GM21423 (cell line): ENCODE measurements at regions not wholly inside any gene's neighbourhood (a gene's known extent, or its start where the extent isn't known, plus 50 kb on each side); places are given as distances from the start of the nearest gene placed in this dataset.
"Not testable (repeated sequence)": the region's sequence is repeated elsewhere in the genome, so short reads cannot be mapped to it uniquely, and the experiment has no call there.

Experiments
- ATAC-seq: cut with Tn5 transposase; IDR thresholded peaks from one replicate; pipeline ENCODE4 v1.9.1; 2021; ENCODE audit warnings: mild to moderate bottlenecking, moderate library complexity; ENCODE audit not compliant: unreplicated experiment

DNA sequence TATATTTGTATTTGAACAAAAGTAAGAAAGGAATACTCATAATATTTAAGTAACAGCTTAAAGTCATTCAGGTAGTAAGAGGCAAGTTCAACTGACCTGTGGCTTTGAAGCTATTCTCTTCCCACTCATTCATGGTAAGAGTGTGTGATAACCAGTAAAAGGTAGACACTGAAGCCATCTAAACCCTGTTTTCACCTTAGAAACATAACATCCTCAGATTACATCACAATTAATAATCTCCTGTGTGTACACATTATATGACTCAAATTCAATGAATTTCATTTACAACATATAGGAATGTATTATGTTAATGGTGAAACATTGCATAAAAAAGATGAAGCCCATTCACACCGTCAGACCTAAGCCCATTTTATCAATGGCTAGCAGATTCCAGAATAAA is 364.8 kb upstream of the SNX7 start:
- ATAC-seq, result no peak

DNA sequence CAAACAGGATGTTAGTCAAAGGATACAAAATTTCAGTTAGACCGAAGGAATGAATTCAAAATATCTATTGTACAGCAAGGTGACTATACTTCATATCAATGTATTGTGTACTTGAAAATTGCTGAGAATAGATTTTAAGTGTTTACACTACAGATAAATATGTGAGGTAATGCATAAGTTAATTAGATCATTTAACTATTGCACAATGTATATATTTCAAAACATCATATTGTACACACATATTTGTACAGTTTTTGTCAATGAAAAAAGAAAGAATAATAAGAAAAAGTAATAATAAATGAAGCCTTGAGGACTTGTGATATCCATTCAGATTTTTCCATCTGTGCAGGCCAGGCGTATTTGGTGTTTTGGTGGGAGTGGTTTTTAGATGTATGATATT is 367.4 kb upstream of the SNX7 start:
- no peak for ATAC-seq

DNA sequence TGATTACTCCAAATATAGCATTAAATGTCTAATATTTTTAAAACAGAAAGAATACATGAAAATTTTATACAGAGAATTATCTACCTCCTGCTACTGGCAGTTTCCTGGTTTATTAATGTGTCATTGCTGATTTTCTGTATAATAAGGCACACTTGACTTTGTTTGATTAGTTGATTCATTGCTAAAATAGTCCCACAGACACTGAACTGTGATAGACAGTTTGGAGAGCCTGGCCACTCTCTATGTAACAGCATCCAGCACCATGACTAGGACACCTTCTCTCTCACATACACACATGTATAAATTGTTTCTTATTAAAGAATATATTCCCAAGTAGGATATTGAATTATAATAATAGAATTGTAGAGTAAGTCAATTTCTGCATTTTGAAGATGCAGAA is 368.5 kb upstream of the SNX7 start:
- ATAC-seq, result no peak

DNA sequence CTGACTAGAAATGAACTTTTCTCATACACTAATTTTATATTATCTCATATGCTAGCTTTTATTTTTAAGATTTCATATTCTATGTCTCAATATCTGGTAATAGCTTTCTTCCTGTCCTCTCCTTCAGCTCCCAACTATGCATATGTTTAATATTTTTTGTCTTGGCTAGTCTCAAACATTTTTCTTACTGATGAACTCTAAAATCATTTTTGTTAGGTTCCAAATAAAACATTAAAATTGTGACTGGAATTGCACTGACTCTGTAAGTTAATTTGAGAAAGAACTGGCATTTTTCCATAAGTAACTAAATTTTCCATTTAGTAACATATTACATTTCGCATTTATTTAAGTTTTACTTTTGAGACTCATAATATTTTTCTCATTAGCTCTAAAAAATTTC is 368.5 kb upstream of the DPYD start:
- ATAC-seq, result no peak

DNA sequence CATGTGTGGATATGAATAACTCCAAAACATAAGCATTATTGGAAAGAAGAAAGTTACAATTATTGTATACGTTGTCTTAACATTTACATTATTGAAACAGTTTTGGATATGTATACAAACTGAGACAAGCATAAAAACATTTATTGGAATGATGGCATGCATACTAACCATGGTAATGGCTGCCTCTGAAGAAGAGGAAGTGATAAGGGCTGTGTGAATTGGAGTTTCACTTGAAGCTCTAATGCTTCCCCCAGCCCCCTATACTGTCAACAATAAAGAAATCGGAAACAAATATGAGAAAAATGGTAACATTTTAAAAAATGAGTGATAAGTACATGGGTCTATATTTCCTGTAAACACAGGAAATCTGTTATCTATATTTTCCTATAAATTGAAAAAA is 367.7 kb upstream of the DPYD start:
- no peak for ATAC-seq

DNA sequence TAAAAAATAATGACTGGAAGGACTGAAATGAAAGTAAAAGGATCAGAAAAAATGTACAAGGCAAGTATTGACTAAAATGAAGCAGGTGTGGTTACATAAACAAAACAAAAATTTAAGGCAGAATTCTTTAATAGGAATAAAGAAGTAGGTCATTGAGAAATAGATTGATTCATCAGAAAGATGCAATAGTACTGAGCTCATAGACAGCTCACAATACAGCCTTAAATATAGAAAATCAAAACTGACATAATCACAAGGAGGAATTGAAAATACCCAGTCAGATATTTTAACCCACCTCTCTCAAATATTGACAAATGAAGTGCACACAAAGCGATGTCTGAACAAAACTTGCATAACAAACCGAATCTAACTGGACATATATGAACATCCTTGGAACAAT is 366.8 kb upstream of the DPYD start:
- ATAC-seq, result no peak

DNA sequence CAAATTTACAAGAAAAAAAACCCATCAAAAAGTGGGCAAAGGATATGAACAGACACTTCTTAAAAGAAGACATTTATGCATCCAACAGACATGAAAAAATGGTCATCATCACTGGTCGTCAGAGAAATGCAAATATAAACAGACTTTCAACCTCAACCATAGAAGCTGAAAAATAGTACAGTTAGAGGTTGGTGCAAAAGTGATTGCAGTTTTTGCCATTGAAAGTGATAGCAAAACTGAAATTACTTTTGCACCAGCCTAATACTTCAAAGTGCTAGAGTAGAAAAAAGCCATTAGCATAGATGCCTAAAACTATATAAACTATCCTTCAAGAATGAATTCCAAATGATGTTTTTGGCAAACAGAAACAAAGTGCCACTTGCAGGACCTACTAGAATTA is 365.8 kb upstream of the DPYD start:
- ATAC-seq, result no peak

DNA sequence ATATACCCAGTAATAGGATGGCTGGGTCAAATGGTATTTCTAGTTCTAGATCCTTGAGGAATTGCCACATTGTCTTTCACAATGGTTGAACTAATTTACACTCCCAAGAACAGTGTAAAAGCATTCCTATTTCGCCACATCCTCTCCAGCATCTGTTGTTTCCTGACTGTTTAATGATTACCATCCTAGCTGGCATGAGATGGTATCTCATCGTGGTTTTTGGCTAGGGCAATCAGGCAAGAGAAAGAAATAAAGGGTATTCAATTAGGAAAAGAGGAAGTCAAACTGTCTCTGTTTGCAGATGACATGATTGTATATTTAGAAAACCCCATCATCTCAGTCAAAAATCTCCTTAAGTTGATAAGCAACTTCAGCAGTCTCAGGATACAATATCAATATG is 364.5 kb upstream of the DPYD start:
- ATAC-seq, result not testable (repeated sequence)

DNA sequence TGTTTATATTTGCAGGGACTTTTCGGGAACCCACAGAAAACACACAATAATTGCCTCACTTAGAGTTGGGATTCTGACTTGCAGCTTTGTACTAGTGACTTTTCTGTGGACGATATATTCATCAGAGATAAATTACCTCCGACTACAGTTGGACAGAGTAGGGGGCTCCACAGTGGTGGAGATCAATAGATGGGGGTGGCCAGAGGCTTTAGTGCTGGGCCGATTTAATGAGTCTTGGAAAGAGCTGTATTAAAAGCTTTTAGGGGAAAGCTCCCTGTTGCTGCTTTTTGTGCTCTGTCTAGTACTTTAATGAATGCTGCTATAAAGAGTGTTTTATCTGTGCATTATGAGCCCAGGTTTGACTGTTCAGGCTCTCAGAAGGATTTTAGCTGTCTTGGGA is 359.2 kb upstream of the DPYD start:
- ATAC-seq, result no peak

DNA sequence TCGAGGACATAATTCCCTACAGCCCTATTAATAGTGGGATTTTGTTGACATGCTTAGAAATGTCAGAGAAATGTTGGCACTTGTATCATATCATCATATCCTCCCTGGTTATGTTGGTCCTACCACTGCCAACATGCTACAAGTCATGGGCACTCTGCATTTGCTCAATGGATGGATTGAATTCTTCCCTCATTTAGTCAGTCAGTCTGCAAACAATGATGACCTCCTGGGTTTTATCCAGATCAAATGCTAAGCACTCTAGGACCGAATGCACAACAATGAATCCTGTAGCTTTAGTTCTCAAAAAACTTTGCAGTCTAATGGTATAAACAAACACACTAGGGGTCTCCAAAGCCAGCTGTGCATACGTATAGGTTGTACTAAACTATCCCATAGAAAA is 357.2 kb upstream of the DPYD start:
- no peak for ATAC-seq

DNA sequence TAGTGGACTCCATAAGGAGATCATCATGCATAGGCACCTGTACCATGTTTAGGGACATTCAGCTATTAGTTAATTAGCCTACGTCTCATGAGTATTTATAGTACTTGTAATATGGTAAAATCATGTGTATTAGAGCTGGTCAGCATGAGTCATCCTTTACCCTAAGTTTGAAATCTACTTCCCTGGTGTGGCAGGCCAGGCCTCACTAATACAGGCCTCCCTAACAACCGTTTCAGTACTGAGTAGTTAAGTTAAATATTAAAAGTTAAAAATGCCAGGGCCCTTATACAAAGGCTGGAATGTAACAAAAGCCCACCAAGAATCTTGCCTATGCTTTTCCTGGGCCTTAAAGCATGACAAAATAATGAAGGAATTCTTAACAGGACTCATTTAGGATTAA is 356.3 kb upstream of the DPYD start:
- ATAC-seq, result no peak

DNA sequence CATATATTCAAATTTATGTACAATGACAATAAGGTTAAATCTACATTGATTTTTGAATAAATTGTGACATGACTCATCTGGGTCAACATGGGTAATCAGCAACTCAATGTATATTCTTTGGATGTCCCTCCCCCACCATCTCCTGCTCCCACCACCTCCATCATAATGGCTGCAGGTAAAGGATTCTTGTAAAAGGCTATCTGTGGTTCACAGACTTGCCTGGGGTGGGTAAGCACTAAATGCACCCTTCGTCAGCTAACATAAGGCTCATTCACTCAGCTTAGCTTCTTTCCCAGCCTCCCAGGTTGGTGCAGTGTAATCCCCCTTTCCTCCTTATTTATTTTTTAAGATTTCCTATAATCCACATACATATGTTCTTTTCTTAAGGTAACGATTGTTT is 355.7 kb upstream of the DPYD start:
- no peak for ATAC-seq

DNA sequence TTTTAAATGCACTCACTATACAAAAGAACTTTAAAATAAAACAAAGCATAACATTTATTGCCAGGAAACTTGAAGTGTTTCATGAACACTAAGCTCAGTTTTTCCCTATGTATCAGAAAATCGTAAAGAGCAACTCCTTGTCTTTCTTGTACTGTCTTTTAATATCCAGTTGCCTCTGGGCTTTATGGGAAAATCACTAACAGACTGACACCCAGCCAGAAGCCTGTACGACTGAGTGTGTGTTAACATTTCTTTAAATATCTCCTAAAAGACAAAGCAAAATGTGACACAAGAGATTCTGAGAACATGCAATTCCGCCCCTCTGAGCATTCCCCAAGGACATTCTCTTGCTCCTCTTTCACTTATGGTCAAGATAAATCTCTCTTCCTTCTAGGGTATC is 347.5 kb upstream of the DPYD start:
- no peak for ATAC-seq

DNA sequence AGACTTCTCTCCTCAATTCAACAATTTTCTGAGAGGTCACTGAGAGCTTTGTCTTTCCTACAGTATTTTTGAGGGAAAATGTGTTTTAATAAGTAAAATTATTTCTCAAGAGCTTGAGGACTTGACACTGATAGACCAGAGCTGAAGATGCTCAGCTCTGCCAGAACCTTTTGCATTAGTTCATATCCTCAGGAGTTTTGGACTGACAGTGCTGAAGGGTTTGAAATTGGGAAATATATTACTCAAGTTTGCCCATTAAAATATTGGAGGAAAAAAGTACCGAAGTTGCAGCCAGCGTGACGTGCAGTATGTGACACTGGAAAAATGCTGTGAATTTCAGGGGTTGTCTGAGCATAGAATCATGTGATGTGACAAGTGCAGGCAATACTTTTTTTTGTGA is 346.6 kb upstream of the DPYD start:
- ATAC-seq, result no peak

DNA sequence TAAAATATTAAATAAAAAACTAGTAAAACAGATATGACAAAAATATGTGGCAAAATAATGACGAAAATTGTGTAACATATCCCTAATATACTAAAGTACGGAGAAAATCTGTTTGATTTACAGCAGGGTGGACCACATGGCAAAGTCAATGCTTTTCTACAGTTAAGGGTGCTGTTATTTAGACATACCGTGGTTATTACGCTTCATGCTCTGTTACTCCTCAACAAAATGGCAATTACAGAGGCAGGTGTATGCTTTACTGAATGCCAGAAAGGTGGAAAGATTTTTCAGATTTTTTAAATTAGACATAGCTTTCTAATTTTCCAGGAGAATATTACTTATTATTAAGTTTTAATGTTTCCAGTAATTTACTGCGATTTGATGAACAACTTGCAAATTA is 343.9 kb upstream of the DPYD start:
- no peak for ATAC-seq

DNA sequence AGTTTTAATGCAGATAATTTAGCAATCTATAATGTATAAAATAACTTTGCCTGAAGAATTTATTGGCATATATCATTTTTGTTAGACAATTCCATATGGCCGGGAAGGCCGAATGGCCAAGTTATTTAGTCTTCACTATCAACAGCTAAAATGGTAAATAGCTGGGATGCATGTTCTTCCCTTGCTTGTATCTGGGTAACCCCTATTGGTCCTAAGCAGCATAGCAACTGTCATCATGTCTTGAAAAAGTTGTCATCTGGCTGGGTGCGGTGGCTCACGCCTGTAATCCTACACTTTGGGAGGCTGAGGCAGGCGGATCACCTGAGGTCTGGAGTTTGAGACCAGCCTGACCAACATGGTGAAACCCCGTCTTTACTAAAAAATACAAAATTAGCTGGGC is 340.0 kb upstream of the DPYD start:
- ATAC-seq, result no peak

DNA sequence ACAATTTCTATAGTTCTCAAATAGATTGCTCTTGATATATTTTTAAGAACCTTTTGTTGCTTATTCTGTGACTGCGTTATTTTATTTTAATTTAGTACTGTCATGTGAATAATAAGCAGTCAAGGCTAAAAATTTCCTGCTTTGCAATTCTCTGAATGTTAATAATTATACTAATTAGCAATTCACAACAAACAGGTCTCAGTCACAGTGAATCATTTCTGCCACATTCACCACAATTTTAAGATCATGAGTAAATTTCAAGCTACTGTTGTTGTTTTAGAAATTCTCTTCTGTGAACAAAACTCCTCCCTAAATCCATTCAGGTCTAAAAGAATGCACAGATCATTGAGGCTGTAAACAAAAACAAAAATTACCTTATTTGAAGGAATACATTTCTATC is 339.6 kb upstream of the DPYD start:
- ATAC-seq, result no peak

DNA sequence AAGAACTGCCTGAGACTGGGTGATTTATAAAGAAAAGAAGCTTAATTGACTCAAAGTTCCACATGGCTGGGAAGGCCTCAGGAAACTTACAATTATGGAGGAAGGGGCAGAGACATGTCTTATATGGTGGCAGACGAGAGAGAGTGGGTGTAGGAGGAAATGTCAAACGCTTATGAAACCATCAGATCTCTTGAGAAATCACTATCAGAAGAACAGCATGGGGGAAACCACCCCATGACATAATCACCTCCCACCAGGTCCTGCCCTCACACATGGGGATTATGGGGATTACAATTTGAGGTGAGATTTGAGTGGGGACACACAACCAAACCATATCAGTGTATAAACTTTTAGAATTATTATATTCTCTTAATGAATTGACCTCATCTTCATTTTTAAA is 335.9 kb upstream of the DPYD start:
- ATAC-seq, result no peak

DNA sequence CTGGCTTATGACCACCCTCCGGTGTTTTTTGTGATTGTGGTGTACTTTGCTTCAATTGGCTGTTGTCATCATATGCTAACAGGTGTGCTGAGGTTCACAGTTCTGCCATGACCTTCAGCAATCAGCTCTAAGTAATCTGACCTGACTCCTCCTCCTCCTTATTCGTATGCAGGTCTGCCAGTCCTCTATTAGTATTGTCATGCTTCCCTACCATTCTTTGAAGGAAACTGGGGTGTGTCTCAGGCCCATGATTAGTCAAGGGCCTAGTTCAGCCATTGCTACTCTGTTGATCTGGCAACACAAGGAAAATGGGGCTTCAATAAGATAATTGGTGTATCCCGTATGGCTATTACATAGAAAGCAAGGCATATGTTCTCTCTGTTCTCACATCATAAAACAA is 332.3 kb upstream of the DPYD start:
- ATAC-seq, result no peak

DNA sequence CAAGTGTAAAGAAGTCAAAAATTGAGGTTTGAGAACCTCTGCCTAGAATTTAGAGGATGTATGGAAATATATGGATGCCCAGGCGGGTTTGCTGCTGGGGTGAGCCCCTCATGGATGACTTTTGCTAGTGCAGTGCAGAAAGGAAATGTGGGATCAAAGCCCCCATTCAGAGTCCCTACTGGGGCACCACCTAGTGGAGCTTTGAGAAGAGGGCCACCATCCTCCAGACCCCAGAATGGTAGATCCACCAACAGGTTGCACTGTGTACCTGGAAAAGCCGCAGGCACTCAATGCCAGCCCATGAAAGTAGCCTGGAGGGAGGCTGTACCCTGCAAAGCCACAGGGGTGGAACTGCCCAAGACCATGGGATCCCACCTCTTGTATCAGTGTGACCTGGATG is 330.7 kb upstream of the DPYD start:
- ATAC-seq, result no peak

DNA sequence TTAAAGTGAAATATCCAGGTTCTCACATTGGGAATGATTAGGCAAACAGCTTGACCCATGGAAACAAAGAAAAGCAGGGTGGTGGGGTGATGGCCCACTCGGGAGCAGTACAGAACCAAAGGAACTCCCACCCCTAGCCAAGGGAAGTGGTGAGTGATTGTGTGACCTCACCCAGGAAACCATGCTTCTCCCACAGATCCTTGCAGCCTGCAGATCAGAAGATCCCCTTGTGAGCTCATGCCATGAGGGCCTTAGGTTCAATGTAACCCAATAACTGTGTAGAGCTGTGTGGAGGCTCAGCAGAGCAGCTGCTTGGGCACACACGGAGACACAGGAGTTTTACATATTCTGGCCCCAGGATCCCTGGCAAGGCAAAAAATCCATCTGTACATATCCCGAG is 311.8 kb upstream of the DPYD start:
- ATAC-seq, result no peak

DNA sequence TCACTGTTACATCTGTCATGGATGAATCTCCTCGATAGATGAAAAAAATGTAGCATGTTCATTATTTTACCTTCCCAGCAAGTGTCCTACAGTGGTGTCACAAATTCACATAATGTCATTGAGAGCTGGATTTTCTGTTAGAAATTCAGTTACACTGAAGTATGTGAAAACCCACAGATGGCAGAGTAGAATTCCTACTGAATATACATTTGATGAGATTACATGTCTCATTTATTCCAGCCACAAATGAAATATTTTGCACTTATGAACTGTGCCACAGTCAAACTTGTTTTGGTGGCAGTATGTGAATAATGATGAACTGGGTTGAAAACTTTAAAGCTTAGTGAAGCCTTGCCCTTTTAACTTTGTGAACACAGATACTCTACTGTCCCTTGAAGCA is 301.9 kb upstream of the DPYD start:
- ATAC-seq, result no peak

DNA sequence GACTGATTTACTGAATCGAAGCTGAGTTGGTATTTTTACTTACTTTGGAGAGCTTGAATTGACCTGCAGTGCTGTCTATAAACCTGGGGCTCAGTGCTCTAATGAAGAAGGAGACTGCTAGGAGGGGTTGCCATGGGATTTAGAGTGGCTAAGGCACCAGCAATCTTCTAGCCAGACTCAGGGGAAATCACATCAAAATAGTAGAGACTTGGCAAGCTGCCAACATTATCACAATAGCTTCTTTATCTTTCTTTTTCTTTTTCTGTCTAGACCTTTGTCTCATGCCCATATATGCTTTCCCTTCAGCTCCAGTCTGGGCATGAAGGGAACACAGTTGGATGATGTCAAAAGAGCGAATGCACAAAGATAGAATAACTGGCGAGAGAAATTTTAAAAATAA is 301.1 kb upstream of the DPYD start:
- no peak for ATAC-seq

DNA sequence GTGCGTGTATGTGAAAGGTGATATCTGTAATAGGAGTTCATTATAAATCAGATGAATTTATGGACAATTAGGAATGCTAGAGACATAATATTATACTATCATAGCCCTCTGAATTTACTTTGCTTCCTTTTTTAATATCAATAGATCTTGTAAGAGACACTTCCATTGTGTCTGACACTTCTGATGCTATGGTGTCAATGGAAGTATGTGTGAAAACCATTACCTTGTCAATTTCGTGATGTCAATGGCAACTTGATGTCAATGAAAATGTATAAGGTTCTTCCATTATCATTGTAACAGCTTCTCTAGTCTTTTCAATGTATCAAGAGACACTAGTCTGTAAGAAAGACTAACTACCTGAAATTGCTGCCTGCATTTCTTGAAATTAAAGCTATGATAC is 296.8 kb upstream of the DPYD start:
- no peak for ATAC-seq
